Smooth muscle cell (in vitro differentiated cells): ENCODE measurements at regions not wholly inside any gene's neighbourhood (a gene's known extent, or its start where the extent isn't known, plus 50 kb on each side); places are given as distances from the start of the nearest gene placed in this dataset.
"Not testable (repeated sequence)": the region's sequence is repeated elsewhere in the genome, so short reads cannot be mapped to it uniquely, and the experiment has no call there.

ENCODE experiments used
- DNase-seq: peaks from one replicate; lab custom pipeline; 2025; ENCODE audit not compliant: unreplicated experiment; lab: John Stamatoyannopoulos, UW
- H2AFZ ChIP-seq: fragments of 200-600 bp; sonication (generic); 2 replicates; pipeline ENCODE4 v1.6.0; 2016; ENCODE audit warnings: antibody characterized with exemption, low read depth, mild to moderate bottlenecking
- H3F3A ChIP-seq: fragments of 200-600 bp; sonication (generic); 2 replicates; pipeline ENCODE4 v1.6.0; 2017; ENCODE audit warnings: antibody characterized with exemption, low read depth
- H3K27ac ChIP-seq: fragments of 200-600 bp; sonication (generic); 2 replicates; pipeline ENCODE4 v1.5.1; 2016; ENCODE audit warnings: low read depth, mild to moderate bottlenecking
- H3K27me3 ChIP-seq: fragments of 200-600 bp; sonication (generic); 2 replicates; pipeline ENCODE4 v1.6.1; 2016; ENCODE audit warnings: low read depth, mild to moderate bottlenecking
- H3K36me3 ChIP-seq: fragments of 200-600 bp; sonication (generic); 2 replicates; pipeline ENCODE4 v1.5.1; 2016; ENCODE audit warnings: low read depth
- H3K4me1 ChIP-seq: fragments of 200-600 bp; sonication (generic); 2 replicates; pipeline ENCODE4 v1.5.1; 2016; ENCODE audit warnings: low read depth
- H3K4me2 ChIP-seq: fragments of 200-600 bp; sonication (generic); 2 replicates; pipeline ENCODE4 v1.6.0; 2016; ENCODE audit warnings: mild to moderate bottlenecking
- H3K4me3 ChIP-seq: fragments of 200-600 bp; sonication (generic); 2 replicates; pipeline ENCODE4 v1.5.1; 2016; ENCODE audit warnings: mild to moderate bottlenecking
- H3K79me2 ChIP-seq: fragments of 200-600 bp; sonication (generic); 2 replicates; pipeline ENCODE4 v1.6.0; 2016; ENCODE audit warnings: low read depth, mild to moderate bottlenecking
- H3K9ac ChIP-seq: fragments of 200-600 bp; sonication (generic); 2 replicates; pipeline ENCODE4 v1.6.0; 2016; ENCODE audit warnings: low read depth
- H3K9me3 ChIP-seq: fragments of 200-600 bp; sonication (generic); replicated peaks from 2 replicates; pipeline ENCODE4 v1.5.1; 2016; ENCODE audit warnings: low read depth
- H4K20me1 ChIP-seq: fragments of 200-600 bp; sonication (generic); 2 replicates; pipeline ENCODE4 v1.6.0; 2016; ENCODE audit warnings: low read depth
- WGBS: methylation state at CpG from one replicate; pipeline ENCODE4 v1.1.7; 2016; ENCODE audit warnings: low lambda C conversion rate; 5-methylcytosine and 5-hydroxymethylcytosine counted together
- TF ChIP-seq, protein P1 (sequence below): fragments of 200-600 bp; sonication (generic); IDR thresholded peaks from 2 replicates; pipeline ENCODE4 v1.5.1; 2017; ENCODE audit warnings: borderline replicate concordance, mild to moderate bottlenecking, antibody characterized with exemption; ENCODE audit not compliant: insufficient read depth, poor library complexity, severe bottlenecking

DNA sequence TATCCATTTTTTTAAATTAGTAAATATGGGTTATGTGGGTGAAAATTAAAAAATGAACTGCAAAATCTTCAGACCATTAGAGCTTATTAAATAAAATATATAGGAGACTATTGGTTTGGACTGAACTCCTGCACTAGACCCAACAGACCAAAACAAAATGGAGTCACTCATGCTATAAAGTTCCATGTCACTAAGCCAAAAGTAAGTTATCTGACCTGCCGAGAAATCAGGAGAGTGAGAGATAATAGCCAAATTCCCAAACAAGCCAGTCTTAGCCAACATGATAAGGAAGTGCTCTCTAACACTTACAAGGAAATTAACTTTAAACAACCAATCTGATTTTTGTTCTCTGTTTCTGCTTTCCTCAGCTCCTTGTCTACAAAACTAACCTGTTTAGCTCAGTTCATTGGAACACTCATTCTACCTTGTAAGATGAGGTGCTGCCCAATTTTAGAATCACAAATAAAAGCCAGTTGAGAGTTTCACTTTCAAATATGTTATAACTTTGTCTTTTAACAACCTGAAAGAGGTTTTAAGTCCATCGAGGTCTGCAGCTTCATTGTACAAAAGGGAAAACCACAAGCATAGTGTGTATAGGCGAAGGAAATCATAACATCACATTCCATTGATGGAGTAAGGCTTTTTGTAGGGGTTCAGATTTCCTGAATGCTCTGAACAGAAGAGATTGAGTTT is 220.5 kb downstream of the TENT5A start:
- TF ChIP-seq, protein P1, sequence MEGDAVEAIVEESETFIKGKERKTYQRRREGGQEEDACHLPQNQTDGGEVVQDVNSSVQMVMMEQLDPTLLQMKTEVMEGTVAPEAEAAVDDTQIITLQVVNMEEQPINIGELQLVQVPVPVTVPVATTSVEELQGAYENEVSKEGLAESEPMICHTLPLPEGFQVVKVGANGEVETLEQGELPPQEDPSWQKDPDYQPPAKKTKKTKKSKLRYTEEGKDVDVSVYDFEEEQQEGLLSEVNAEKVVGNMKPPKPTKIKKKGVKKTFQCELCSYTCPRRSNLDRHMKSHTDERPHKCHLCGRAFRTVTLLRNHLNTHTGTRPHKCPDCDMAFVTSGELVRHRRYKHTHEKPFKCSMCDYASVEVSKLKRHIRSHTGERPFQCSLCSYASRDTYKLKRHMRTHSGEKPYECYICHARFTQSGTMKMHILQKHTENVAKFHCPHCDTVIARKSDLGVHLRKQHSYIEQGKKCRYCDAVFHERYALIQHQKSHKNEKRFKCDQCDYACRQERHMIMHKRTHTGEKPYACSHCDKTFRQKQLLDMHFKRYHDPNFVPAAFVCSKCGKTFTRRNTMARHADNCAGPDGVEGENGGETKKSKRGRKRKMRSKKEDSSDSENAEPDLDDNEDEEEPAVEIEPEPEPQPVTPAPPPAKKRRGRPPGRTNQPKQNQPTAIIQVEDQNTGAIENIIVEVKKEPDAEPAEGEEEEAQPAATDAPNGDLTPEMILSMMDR: no peak
- WGBS: 62% methylated on average over 3 of the region's 3 CpGs
- Histone ChIP-seq H3K9me3 (no peaks in the 10 kb centered on the region), H3K4me1 (no peaks in the 10 kb centered on the region), H3K79me2 (no peaks in the 10 kb centered on the region), H3F3A (no peaks in the 10 kb centered on the region), H3K36me3 (no peaks in the 10 kb centered on the region), H3K9ac (no peak overlapping the region), H3K4me2 (no peak overlapping the region), H2AFZ (no peak overlapping the region), H4K20me1 (no peaks in the 10 kb centered on the region), H3K27ac (no peak overlapping the region), H3K4me3 (no peak overlapping the region), H3K27me3 (no peaks in the 10 kb centered on the region)
- no peak for DNase-seq

DNA sequence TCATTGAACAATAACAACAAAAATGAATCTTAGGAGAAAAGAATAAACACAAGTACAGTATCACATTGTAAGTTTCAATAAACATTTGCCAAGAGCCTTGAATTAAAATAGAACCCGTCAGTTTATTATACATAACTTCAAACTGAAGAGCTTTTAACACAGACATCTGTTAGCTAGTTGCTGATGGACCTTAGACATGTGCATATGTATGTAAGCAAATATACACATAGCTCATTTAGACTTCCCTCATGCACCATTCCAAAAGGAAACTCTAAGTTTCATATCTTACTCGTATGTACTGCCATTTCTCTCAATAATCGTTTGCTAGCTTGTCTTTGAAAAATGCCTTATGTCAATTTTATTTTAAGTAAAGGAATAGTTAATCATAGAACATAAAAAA is 235.0 kb downstream of the TENT5A start:
- Histone ChIP-seq H3K79me2 (no peaks in the 10 kb centered on the region), H3K36me3 (no peaks in the 10 kb centered on the region), H3F3A (no peaks in the 10 kb centered on the region), H4K20me1 (no peaks in the 10 kb centered on the region), H3K27ac (no peak overlapping the region), H2AFZ (no peak overlapping the region), H3K4me2 (no peak overlapping the region), H3K9me3 (no peaks in the 10 kb centered on the region), H3K4me1 (no peaks in the 10 kb centered on the region), H3K4me3 (no peak overlapping the region), H3K9ac (no peak overlapping the region), H3K27me3 (no peaks in the 10 kb centered on the region)
- TF ChIP-seq, protein P1: no peak
- 93% methylated on average over 3 of the region's 3 CpGs for WGBS
- no peak for DNase-seq

DNA sequence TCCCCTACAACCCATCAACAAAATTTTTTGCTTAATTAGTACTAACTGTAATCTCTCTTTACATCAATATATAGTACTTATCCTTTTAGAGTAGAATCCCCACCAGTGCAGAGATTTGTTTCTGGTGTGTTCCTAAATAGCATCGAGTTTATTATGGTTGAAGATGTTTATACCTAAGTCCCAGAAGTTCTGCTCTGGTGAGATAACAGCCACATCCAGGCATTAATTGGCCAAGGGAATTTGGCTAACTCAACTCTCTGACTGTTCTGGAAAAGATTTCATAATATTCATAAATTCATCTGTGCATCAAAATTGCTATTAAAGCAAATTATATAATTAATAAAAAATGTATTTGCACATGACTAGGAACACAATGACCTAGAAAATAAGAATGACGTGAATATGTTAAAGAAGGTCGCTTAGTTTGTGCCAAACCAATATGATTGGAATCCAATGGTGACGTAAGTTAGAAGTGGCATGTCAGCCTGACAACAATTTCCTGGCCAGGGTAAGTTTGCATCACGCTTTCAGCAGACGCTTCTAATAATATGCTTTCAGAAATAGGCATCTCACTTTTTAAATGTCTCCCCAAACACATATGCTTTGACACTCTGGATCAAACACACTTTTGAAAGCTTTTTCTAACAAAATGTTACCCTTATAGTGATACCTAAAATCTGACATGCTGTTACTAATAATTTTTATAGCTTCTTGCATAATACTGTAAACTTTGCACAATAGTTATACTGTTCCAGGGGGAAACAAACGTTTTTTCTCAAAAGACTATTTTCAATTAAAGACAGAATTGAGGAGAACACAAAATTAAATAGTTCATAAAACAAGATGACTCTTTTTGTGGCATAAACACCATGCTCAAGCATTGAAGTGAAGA is 236.7 kb downstream of the TENT5A start:
- no peak overlapping the region for H3K27ac ChIP-seq
- TF ChIP-seq, protein P1: no peak
- no peak for DNase-seq
- H3K9me3 ChIP-seq: no peaks in the 10 kb centered on the region
- no peak overlapping the region for H2AFZ ChIP-seq
- no peaks in the 10 kb centered on the region for H3K27me3 ChIP-seq
- no peak overlapping the region for H3K4me3 ChIP-seq
- no peaks in the 10 kb centered on the region for H3K36me3 ChIP-seq
- no peaks in the 10 kb centered on the region for H3K4me1 ChIP-seq
- H3K9ac ChIP-seq: no peak overlapping the region
- WGBS: 74% methylated on average over 7 of the region's 7 CpGs
- H3K79me2 ChIP-seq: no peaks in the 10 kb centered on the region
- H4K20me1 ChIP-seq: no peaks in the 10 kb centered on the region
- H3K4me2 ChIP-seq: no peak overlapping the region
- no peaks in the 10 kb centered on the region for H3F3A ChIP-seq

DNA sequence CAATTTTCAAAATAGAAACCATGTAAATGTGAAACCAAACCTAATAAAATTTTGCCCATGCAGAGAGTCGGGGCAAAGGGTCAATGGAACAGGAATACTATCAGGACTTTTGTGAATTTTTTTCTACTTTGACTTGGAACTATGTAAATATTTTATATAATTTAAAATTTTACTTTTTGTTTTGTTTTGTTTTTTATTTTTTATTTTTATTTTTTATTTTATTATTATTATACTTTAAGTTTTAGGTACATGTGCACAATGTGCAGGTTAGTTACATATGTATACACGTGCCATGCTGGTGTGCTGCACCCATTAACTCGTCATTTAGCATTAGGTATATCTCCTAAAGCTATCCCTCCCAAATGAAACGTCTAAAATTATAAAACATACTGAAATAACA is 238.3 kb downstream of the TENT5A start:
- WGBS: 85% methylated on average over 4 of the region's 4 CpGs
- DNase-seq, H3K27me3 ChIP-seq: not testable (repeated sequence)

More for the DNA sequence above, 238.3 kb downstream of the TENT5A start:
- H3K4me1 ChIP-seq, H3K36me3 ChIP-seq, H3K4me2 ChIP-seq, H3F3A ChIP-seq, H4K20me1 ChIP-seq, H3K9ac ChIP-seq, H3K79me2 ChIP-seq, H3K27ac ChIP-seq, H3K9me3 ChIP-seq, H3K4me3 ChIP-seq, H2AFZ ChIP-seq: not testable (repeated sequence)
